ENCODE measurements at regions not wholly inside any gene's neighbourhood (a gene's known extent, or its start where the extent isn't known, plus 50 kb on each side); places are given as distances from the start of the nearest gene placed in this dataset.

DNA sequence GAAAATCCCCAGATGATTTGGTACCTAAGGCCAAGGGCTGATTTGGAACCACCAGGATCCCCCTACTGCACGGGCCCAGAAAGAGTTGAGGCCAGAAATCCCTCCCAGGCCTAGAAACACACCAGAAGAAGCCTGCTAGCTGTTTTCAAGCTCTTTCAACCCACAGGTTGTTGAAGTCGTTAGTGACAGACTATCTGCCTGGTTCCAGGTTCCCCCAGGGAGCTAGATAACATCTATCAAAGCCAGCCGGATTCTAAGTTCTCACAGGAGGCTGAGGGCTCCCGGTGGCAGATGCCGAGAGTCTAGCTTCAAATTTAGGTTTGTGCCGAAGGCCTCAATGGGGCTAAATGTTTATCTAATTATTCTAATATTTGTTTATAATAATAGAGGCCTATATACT lies 132.0 kb upstream of the ATP6AP2 start:
- DNase-seq = peak; percentile 9
- no peaks in the 10 kb centered on the region for H3K36me3 ChIP-seq (ENCODE audit: insufficient read depth, low read length)
- TF ChIP-seq, protein P1, sequence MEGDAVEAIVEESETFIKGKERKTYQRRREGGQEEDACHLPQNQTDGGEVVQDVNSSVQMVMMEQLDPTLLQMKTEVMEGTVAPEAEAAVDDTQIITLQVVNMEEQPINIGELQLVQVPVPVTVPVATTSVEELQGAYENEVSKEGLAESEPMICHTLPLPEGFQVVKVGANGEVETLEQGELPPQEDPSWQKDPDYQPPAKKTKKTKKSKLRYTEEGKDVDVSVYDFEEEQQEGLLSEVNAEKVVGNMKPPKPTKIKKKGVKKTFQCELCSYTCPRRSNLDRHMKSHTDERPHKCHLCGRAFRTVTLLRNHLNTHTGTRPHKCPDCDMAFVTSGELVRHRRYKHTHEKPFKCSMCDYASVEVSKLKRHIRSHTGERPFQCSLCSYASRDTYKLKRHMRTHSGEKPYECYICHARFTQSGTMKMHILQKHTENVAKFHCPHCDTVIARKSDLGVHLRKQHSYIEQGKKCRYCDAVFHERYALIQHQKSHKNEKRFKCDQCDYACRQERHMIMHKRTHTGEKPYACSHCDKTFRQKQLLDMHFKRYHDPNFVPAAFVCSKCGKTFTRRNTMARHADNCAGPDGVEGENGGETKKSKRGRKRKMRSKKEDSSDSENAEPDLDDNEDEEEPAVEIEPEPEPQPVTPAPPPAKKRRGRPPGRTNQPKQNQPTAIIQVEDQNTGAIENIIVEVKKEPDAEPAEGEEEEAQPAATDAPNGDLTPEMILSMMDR (IDR thresholded peaks at IDR 0.05; ENCODE audit: borderline replicate concordance, extremely low read depth, low read length, poor library complexity, severe bottlenecking) = no peak
- no peak for TF ChIP-seq EZH2 (IDR thresholded peaks at IDR 0.05; ENCODE audit: borderline replicate concordance, low read depth, low read length, severe bottlenecking)
- no peak overlapping the region for H3K27ac ChIP-seq (ENCODE audit: low read length)
- no peaks in the 10 kb centered on the region for H4K20me1 ChIP-seq (ENCODE audit: insufficient read depth, low read length)
- no peak overlapping the region for H3K4me3 ChIP-seq (ENCODE audit: low read depth in 1 of 2, low read length in 2 of 2)
- H3K9me3 ChIP-seq (ENCODE audit: insufficient read depth, low read length, severe bottlenecking) = no peaks in the 10 kb centered on the region
- no peaks in the 10 kb centered on the region for H3K79me2 ChIP-seq (ENCODE audit: insufficient read depth, low read length)
- no peak for ATAC-seq (ENCODE audit: insufficient read depth, low read depth)
- H3K4me2 ChIP-seq (ENCODE audit: insufficient read depth, low read length) = no peak overlapping the region
- H3K4me1 ChIP-seq (ENCODE audit: insufficient read depth, low read length) = no peaks in the 10 kb centered on the region
- no peak overlapping the region for H2AFZ ChIP-seq (ENCODE audit: low read depth, low read length)
- H3K27me3 ChIP-seq (ENCODE audit: insufficient read depth, low read length, poor library complexity) = no peaks in the 10 kb centered on the region
- no peak overlapping the region for H3K9ac ChIP-seq (ENCODE audit: low read depth, low read length)

DNA sequence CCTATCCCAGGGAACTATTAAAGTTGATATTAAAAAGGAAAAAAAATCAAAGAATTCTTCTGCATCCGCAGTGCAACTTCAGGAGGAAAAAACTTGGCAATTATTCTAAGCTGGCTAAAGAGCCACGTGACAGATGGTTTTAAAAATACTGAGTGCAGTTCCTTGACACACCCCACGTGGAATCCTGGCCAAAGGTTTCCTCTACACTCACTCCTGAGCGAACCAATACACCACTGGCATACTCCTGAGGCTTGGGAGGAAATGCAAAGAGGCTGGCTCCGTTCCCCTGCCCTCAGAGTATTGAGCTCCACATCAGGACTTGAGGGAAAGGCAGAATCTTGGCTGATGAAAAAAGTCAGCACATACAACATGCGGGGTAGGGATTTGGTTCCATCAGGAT lies 133.8 kb upstream of the ATP6AP2 start:
- ATAC-seq (ENCODE audit: insufficient read depth, low read depth) = no peak
- no peak overlapping the region for H3K27ac ChIP-seq (ENCODE audit: low read length)
- no peaks in the 10 kb centered on the region for H3K4me1 ChIP-seq (ENCODE audit: insufficient read depth, low read length)
- H4K20me1 ChIP-seq (ENCODE audit: insufficient read depth, low read length) = no peaks in the 10 kb centered on the region
- H3K79me2 ChIP-seq (ENCODE audit: insufficient read depth, low read length) = no peaks in the 10 kb centered on the region
- no peak overlapping the region for H3K4me3 ChIP-seq (ENCODE audit: low read depth in 1 of 2, low read length in 2 of 2)
- H3K36me3 ChIP-seq (ENCODE audit: insufficient read depth, low read length) = no peaks in the 10 kb centered on the region
- H3K4me2 ChIP-seq (ENCODE audit: insufficient read depth, low read length) = no peak overlapping the region
- H3K27me3 ChIP-seq (ENCODE audit: insufficient read depth, low read length, poor library complexity) = no peaks in the 10 kb centered on the region
- TF ChIP-seq EZH2 (IDR thresholded peaks at IDR 0.05; ENCODE audit: borderline replicate concordance, low read depth, low read length, severe bottlenecking) = no peak
- TF ChIP-seq, protein P1 (IDR thresholded peaks at IDR 0.05; ENCODE audit: borderline replicate concordance, extremely low read depth, low read length, poor library complexity, severe bottlenecking) = no peak
- H3K9ac ChIP-seq (ENCODE audit: low read depth, low read length) = no peak overlapping the region
- H2AFZ ChIP-seq (ENCODE audit: low read depth, low read length) = no peak overlapping the region
- DNase-seq = no peak
- no peaks in the 10 kb centered on the region for H3K9me3 ChIP-seq (ENCODE audit: insufficient read depth, low read length, severe bottlenecking)

DNA sequence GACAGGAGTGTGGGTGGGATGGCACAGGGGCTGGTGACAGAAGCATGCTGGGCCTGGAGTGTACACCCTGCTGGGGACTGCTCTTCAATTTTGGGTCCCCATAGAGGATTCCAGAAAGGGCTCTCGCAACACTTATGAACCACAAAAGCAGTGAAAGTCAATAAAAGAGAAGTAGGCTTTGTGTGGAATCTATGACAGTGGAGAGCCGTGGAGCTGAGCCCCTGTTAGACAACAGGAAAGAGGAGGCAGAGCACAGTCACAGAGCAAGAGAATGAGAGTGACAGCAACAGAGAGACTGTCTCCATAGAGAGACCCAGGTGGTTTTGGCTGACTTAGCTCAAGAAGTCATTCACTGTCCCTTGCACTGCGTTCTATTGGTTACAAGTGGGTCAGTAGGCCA lies 135.1 kb upstream of the ATP6AP2 start:
- no peak overlapping the region for H2AFZ ChIP-seq (ENCODE audit: low read depth, low read length)
- ATAC-seq (ENCODE audit: insufficient read depth, low read depth) = no peak
- no peak overlapping the region for H3K27ac ChIP-seq (ENCODE audit: low read length)
- no peaks in the 10 kb centered on the region for H3K79me2 ChIP-seq (ENCODE audit: insufficient read depth, low read length)
- TF ChIP-seq, protein P1 (IDR thresholded peaks at IDR 0.05; ENCODE audit: borderline replicate concordance, extremely low read depth, low read length, poor library complexity, severe bottlenecking) = no peak
- TF ChIP-seq EZH2 (IDR thresholded peaks at IDR 0.05; ENCODE audit: borderline replicate concordance, low read depth, low read length, severe bottlenecking) = no peak
- no peaks in the 10 kb centered on the region for H4K20me1 ChIP-seq (ENCODE audit: insufficient read depth, low read length)
- H3K4me2 ChIP-seq (ENCODE audit: insufficient read depth, low read length) = no peak overlapping the region
- H3K36me3 ChIP-seq (ENCODE audit: insufficient read depth, low read length) = no peaks in the 10 kb centered on the region
- H3K9me3 ChIP-seq (ENCODE audit: insufficient read depth, low read length, severe bottlenecking) = no peaks in the 10 kb centered on the region
- no peak overlapping the region for H3K4me3 ChIP-seq (ENCODE audit: low read depth in 1 of 2, low read length in 2 of 2)
- H3K4me1 ChIP-seq (ENCODE audit: insufficient read depth, low read length) = no peaks in the 10 kb centered on the region
- no peaks in the 10 kb centered on the region for H3K27me3 ChIP-seq (ENCODE audit: insufficient read depth, low read length, poor library complexity)
- DNase-seq = no peak
- H3K9ac ChIP-seq (ENCODE audit: low read depth, low read length) = no peak overlapping the region
